Ramos (cell line): ENCODE measurements at regions not wholly inside any gene's neighbourhood (a gene's known extent, or its start where the extent isn't known, plus 50 kb on each side); places are given as distances from the start of the nearest gene placed in this dataset.

Experiments
- in situ Hi-C: fragments of 300-500 bp; cut with MboI; formaldehyde crosslinking; loops from one replicate; pipeline ENCODE4 v1.14.3; 2022; ENCODE audit warnings: low sequenced_read_pairs; ENCODE audit not compliant: unreplicated experiment

GRCh38 chr1:60359431-60359830 is 285.9 kb upstream of the C1orf87 start:
- in situ Hi-C loops: no loop called here

GRCh38 chr1:60350531-60350930 is 277.0 kb upstream of the C1orf87 start:
- in situ Hi-C loops: no loop called here

GRCh38 chr1:60348884-60349283 is 275.3 kb upstream of the C1orf87 start:
- in situ Hi-C loops: no loop called here

GRCh38 chr1:60345621-60346020 is 272.1 kb upstream of the C1orf87 start:
- in situ Hi-C loops: no loop called here

DNA sequence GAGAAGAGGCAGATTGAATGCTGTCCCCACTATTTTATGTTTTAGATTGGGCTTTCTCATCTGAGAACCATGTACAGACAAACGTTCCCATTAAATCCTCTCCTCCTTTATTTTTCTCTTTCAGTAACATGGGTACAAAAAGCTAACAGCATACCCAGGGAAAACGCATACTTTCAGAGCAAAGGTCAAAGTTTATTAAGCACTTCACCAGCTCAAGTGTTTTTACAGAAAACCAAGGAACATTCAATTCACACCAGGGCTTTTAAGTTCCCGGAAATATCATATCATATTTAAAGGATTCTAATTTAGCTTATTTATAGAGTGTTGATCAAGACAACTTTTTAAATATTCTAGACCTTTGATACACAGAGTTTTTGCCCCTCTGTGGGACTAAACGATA is 271.5 kb upstream of the C1orf87 start:
- in situ Hi-C loops: no loop called here

DNA sequence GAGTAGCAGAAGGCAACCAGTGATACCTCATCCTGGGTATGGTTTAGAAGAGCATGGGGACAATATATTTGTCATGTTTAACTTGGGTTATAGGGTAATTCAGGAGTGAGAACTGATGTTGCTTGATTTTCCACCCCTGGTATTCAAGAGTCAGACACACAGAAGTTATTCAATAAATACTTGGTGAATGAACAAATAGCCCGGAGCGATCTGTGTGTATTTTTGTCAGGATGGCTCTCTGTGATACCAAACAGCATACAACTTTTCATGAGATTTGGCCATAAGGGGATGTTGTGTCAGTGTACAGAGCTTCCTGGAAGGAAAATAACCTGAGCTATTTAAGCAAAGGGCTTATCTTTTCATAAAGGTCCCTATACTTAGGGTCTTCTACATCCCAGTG is 270.2 kb upstream of the C1orf87 start:
- in situ Hi-C loops: no loop called here

DNA sequence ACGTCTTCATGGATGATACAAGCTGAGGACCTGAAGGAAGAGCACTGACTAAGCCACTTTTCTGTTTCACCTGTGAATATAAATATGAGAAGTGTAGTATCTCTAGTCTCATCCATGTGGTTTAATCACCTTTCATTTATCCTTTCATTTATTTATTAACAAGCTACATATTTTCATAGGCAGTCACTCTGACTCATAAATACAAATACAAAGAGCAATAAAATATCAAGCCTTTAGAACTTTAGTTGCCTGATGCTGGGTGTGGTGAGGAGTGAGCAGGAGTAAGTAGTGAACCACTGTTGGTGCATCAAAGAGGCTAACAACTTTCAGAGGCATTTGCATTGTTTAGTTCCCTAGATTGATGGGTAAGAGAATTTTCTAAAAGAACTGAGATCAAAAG is 269.0 kb upstream of the C1orf87 start:
- in situ Hi-C loops: no loop called here

GRCh38 chr1:60341274-60341673 is 267.7 kb upstream of the C1orf87 start:
- in situ Hi-C loops: no loop called here

GRCh38 chr1:60331647-60332046 is 258.1 kb upstream of the C1orf87 start:
- in situ Hi-C loops: no loop called here

GRCh38 chr1:60329651-60330050 is 256.1 kb upstream of the C1orf87 start:
- in situ Hi-C loops: no loop called here

GRCh38 chr1:60311838-60312237 is 238.3 kb upstream of the C1orf87 start:
- in situ Hi-C loops: no loop called here

DNA sequence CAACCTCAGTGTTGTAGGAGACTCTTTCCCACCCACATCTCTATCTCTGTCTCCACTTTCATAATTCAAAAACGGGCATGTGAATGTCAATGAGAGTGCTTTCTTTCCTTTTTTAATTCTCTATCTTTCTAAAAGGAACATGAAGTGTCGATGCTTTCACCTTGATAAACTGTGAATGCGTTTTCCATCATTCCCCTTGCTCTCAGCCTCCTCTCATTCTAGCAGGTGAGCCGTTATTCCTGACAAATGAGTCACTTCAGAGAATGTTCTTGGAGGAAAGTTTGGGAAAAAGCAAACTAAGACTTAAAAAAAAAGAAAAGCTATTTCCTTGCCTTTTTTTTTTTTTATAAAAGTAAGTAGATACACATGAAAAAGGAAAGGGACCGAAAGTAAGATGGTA is 226.0 kb upstream of the C1orf87 start:
- in situ Hi-C loops: no loop called here

DNA sequence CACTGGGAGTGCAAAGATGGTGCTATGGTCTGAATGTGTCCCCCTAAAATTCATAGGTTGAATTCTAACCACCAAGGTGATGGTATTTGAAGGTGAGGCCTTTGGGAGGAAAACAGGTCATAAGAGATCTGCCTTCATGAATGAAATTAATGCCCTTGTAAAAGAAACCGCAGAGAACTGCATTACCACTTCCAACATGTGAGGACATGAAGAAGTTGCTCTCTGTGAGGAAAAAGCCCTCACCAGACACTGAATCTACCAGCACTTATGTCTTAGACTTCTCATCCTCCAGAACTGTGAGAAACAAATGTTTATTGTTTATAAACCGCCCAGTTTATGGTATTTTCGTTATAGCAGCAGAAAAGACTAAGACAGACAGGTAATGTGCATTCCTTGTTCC is 224.7 kb upstream of the C1orf87 start:
- in situ Hi-C loops: no loop called here

DNA sequence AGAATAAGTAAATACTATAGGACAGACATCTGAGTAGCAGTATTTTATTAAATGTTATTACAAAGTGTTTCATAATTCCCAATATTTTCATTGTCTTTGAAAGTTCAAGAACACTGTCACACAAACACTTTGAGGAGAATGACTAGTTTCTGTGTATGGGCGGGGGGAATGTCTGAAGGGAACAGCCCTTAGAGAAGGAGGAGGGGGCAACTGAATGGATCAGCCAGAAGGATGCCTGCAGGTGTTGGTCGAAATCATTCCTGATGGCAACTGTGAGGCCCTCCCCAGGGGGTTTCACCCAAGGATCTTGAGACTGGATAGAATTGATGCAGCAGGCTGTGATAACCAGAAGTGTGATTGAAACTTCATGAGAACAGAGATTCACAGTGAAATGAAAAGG is 223.2 kb upstream of the C1orf87 start:
- in situ Hi-C loops: no loop called here

GRCh38 chr1:60292140-60292539 is 218.6 kb upstream of the C1orf87 start:
- in situ Hi-C loops: no loop called here

- in situ Hi-C loops: no loop called here
Observed at GRCh38 chr1:60290393-60290792, 216.8 kb upstream of the C1orf87 start.

DNA sequence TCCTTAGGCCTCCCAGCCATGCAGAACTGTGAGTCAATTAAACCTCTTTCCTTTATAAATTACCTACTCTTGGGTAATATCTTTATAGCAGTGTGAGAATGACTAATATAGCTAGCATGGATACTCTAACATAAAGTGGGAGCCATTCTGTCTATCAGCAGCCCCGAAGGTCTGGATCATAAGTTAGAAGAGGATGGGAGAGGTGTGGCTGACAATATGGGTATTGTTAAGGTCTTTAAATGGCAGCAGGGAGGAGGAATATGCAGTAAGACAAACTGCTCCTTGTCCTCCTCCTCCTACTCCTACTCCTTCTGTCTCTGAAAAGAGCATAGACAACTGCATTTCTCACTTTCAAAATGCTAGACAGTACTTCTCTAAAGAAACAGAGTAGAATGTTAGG is 214.0 kb upstream of the C1orf87 start:
- in situ Hi-C loops: no loop called here

GRCh38 chr1:60283690-60284089 is 210.1 kb upstream of the C1orf87 start:
- in situ Hi-C loops: no loop called here

- in situ Hi-C loops: no loop called here
Observed at GRCh38 chr1:60281360-60281932, 207.9 kb upstream of the C1orf87 start.

DNA sequence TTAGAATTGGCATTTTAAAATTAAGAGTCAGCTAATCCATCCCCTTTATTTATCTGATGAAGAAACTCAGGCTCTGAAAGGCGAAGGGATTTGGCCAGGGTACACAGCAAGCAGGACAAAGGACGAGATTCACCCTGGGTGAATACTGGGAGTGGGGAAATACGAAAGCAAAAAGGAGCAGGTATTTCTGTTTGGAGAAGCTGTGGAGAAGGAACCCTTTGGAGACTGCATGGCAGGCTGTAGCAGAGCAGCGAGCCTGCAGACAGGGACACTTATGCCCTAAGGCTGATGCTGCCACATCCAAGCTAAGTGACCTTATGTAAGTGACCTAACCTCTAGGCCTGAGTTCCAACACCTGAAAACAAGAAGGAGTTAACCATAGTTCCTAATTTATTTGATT is 207.2 kb upstream of the C1orf87 start:
- in situ Hi-C loops: no loop called here

DNA sequence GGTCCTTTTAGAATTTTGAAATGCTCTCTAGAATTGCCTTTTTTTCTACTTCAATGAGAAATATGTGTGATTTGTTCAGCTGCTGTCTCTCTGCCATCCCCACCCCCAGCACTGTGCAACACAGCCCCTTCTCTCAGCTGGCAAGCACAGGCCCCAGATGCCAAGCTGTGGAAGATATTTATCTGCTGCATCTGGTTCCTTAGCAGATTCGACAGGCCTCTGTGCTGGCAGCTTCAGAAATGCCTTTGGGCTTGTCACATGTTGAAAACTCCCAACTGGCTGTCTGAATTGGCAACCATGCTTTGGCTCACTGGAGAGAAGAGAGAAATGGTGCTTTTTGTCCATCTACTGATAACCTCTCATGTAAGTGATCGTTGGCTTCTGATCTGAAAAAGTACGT is 206.7 kb upstream of the C1orf87 start:
- in situ Hi-C loops: no loop called here

GRCh38 chr1:60279798-60280197 is 206.2 kb upstream of the C1orf87 start:
- in situ Hi-C loops: no loop called here

- in situ Hi-C loops: no loop called here
Observed at GRCh38 chr1:60277269-60277668, 203.7 kb upstream of the C1orf87 start.
